HEK293 (cell line): ENCODE measurements at regions not wholly inside any gene's neighbourhood (a gene's known extent, or its start where the extent isn't known, plus 50 kb on each side); places are given as distances from the start of the nearest gene placed in this dataset.

Experiments
- ZNF10 ChIP-seq: fragments of 450-650 bp; formaldehyde crosslinking; IDR thresholded peaks from 2 replicates; pipeline ENCODE4 v1.5.1; 2017; ENCODE audit warnings: missing biosample characterization, missing genetic modification characterization
- ZNF19 ChIP-seq: fragments of 450-650 bp; formaldehyde crosslinking; IDR thresholded peaks from 2 replicates; pipeline ENCODE4; 2016; ENCODE audit warnings: missing biosample characterization, missing genetic modification characterization, low read depth
- ZNF514 ChIP-seq: fragments of 450-650 bp; formaldehyde crosslinking; IDR thresholded peaks from 2 replicates; pipeline ENCODE4 v1.5.1; 2016; ENCODE audit warnings: missing biosample characterization, missing genetic modification characterization
- ZNF560 ChIP-seq: fragments of 450-650 bp; formaldehyde crosslinking; IDR thresholded peaks from 2 replicates; pipeline ENCODE4 v1.5.1; 2017; ENCODE audit warnings: missing biosample characterization, missing genetic modification characterization, borderline replicate concordance
- ZNF571 ChIP-seq: fragments of 450-650 bp; formaldehyde crosslinking; IDR thresholded peaks from 2 replicates; pipeline ENCODE4 v1.5.0; 2017; ENCODE audit warnings: missing biosample characterization, missing genetic modification characterization
- ZNF610 ChIP-seq: fragments of 450-650 bp; formaldehyde crosslinking; IDR thresholded peaks from 2 replicates; pipeline ENCODE4 v1.5.1; 2016; ENCODE audit warnings: missing biosample characterization, missing genetic modification characterization, borderline replicate concordance
- ZNF670 ChIP-seq: fragments of 450-650 bp; formaldehyde crosslinking; IDR thresholded peaks from 2 replicates; pipeline ENCODE4 v1.5.1; 2016; ENCODE audit warnings: missing biosample characterization, missing genetic modification characterization, low read depth
- TF ChIP-seq, protein P1 (sequence below): fragments of 450-650 bp; formaldehyde crosslinking; IDR thresholded peaks from 2 replicates; pipeline ENCODE4 v1.5.1; 2016; ENCODE audit warnings: missing biosample characterization, missing genetic modification characterization
- TF ChIP-seq, protein P2 (sequence below): fragments of 450-650 bp; formaldehyde crosslinking; conservative IDR thresholded peaks from 2 replicates; pipeline ENCODE4 v1.5.1; 2016; ENCODE audit warnings: low read depth, missing biosample characterization, missing genetic modification characterization

DNA sequence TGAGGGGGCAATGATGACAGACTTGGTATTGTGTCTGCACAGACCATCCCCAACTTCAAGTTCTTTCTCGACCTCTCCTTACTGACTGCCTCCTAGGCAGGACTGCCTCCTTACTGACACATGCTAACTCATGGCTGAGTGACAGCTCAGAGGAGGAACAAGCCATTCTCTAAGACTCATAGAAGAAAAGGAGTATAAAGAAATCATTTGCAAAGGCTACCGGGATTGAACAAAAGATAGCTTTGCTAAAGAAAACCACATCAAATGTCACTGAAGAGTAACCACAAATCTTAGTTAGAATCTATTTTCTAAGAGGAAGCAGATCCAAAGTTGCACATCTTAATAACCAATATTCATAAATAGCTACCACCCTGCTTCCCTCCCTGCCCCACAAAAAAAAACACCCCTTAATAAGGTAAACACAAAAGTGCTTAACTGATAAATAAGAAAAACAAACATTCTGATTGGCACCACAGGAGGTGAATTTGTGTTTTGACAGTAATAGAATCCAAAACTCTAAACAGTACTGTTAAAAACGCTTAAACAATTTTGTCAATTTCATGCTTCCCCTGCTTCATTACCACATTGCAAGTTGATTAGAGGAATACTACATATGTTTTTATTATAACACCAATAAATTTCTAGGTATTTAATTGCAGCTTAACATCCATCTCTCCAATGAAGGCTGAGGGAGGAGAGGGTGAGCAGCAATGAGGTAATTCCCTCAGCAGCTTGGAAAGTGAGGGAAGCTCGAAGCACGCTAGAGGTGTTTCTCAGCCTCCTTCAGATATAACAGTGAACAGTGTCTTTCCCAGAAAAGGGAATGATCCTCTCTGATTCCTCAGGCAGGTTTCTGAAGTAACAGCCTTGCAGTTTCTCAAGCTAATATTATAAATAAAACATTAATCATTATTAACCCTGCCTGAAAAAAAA, 160.0 kb downstream of the HNRNPD start:
- TF ChIP-seq ZNF560 (tag by site-specific recombination) (no peak), ZNF610 (tag by site-specific recombination) (no peak), ZNF571 (tag by site-specific recombination) (no peak), ZNF10 (tag by site-specific recombination) (no peak), ZNF670 (tag by site-specific recombination) (no peak), ZNF19 (no peak), ZNF514 (tag by site-specific recombination) (no peak)
- TF ChIP-seq, protein P1, sequence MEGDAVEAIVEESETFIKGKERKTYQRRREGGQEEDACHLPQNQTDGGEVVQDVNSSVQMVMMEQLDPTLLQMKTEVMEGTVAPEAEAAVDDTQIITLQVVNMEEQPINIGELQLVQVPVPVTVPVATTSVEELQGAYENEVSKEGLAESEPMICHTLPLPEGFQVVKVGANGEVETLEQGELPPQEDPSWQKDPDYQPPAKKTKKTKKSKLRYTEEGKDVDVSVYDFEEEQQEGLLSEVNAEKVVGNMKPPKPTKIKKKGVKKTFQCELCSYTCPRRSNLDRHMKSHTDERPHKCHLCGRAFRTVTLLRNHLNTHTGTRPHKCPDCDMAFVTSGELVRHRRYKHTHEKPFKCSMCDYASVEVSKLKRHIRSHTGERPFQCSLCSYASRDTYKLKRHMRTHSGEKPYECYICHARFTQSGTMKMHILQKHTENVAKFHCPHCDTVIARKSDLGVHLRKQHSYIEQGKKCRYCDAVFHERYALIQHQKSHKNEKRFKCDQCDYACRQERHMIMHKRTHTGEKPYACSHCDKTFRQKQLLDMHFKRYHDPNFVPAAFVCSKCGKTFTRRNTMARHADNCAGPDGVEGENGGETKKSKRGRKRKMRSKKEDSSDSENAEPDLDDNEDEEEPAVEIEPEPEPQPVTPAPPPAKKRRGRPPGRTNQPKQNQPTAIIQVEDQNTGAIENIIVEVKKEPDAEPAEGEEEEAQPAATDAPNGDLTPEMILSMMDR (tag by site-specific recombination) = no peak
- TF ChIP-seq, protein P2, sequence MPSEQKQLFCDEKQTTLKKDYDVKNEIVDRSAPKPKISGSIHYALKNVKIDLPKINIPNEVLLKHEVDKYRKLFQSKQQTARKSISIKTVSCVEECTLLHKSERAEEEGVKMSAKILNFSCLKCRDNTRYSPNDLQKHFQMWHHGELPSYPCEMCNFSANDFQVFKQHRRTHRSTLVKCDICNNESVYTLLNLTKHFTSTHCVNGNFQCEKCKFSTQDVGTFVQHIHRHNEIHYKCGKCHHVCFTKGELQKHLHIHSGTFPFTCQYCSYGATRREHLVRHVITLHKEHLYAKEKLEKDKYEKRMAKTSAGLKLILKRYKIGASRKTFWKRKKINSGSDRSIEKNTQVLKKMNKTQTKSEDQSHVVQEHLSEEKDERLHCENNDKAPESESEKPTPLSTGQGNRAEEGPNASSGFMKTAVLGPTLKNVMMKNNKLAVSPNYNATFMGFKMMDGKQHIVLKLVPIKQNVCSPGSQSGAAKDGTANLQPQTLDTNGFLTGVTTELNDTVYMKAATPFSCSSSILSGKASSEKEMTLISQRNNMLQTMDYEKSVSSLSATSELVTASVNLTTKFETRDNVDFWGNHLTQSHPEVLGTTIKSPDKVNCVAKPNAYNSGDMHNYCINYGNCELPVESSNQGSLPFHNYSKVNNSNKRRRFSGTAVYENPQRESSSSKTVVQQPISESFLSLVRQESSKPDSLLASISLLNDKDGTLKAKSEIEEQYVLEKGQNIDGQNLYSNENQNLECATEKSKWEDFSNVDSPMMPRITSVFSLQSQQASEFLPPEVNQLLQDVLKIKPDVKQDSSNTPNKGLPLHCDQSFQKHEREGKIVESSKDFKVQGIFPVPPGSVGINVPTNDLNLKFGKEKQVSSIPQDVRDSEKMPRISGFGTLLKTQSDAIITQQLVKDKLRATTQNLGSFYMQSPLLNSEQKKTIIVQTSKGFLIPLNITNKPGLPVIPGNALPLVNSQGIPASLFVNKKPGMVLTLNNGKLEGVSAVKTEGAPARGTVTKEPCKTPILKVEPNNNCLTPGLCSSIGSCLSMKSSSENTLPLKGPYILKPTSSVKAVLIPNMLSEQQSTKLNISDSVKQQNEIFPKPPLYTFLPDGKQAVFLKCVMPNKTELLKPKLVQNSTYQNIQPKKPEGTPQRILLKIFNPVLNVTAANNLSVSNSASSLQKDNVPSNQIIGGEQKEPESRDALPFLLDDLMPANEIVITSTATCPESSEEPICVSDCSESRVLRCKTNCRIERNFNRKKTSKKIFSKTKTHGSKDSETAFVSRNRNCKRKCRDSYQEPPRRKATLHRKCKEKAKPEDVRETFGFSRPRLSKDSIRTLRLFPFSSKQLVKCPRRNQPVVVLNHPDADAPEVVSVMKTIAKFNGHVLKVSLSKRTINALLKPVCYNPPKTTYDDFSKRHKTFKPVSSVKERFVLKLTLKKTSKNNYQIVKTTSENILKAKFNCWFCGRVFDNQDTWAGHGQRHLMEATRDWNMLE (tag by site-specific recombination) = no peak
